ENCODE measurements at regions not wholly inside any gene's neighbourhood (a gene's known extent, or its start where the extent isn't known, plus 50 kb on each side); places are given as distances from the start of the nearest gene placed in this dataset.

DNA sequence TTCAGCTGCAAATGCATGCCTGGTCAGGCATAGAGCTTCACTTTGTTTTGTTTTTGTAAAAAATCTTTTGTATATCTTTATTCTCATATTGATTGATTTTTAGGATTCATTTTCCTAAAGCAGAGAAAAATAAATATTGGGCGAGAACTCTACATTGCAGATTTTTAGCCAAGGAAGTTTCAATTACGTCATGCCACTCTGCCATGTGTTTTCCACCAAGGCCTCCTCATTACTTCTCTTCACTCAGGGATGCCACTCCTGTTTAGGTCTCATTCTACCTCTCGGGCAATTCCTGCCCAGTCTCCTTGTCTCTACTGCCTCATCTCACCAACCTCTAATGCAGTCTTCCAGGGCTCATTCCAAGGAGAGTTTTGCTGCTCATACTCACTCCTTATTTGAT, 497.3 kb upstream of the SPTLC3 start:
- TF ChIP-seq NFRKB (IDR thresholded peaks at IDR 0.05) (no peak), SP1 (IDR thresholded peaks at IDR 0.05) (no peak), CTBP1 (IDR thresholded peaks at IDR 0.05; ENCODE audit: borderline replicate concordance) (no peak), SUZ12 (IDR thresholded peaks at IDR 0.05) (no peak), HDGF (IDR thresholded peaks at IDR 0.05; ENCODE audit: borderline replicate concordance) (no peak), FOXM1 (IDR thresholded peaks at IDR 0.05; ENCODE audit: borderline replicate concordance) (no peak), FOXK2 (IDR thresholded peaks at IDR 0.05) (no peak), PKNOX1 (IDR thresholded peaks at IDR 0.05) (no peak), L3MBTL2 (conservative IDR thresholded peaks at IDR 0.05) (no peak), TARDBP (IDR thresholded peaks at IDR 0.05) (no peak), ZNF384 (IDR thresholded peaks at IDR 0.05) (no peak), FOXA1 (IDR thresholded peaks at IDR 0.05) (no peak), LEF1 (IDR thresholded peaks at IDR 0.05; ENCODE audit: borderline replicate concordance) (no peak), ARNT (IDR thresholded peaks at IDR 0.05) (no peak)

Measured in HEK293T (cell line).